ENCODE measurements at regions not wholly inside any gene's neighbourhood (a gene's known extent, or its start where the extent isn't known, plus 50 kb on each side); places are given as distances from the start of the nearest gene placed in this dataset.

DNA sequence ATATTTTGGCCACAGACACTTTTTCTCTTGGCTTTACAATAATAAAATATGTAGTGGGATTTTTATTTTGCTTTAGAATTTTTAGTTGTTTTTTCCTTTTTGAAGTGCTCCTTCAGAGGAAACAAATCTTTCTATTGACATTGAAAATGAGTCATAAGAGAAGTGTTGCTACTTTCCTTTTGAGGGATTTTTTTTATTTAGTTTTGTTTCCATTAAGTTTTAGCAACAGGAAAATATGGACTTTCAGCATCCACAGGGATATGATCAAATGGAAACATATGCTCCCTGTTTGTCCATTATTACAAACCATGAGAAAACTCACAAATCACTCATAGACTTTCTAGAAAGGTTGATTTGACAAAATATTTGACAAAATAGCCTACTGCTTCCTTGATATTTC, 65.3 kb upstream of the BMP2 start:
- Histone ChIP-seq H3K9me3 (no peaks in the 10 kb centered on the region), H2AFZ (ENCODE audit: low read depth) (no peak overlapping the region), H4K20me1 (ENCODE audit: insufficient read depth) (no peaks in the 10 kb centered on the region), H3K27me3 (ENCODE audit: insufficient read depth) (no peaks in the 10 kb centered on the region), H3K4me3 (ENCODE audit: low read depth in 2 of 2, low read length in 1 of 2) (no peak overlapping the region), H3K9ac (no peak overlapping the region), H3K27ac (ENCODE audit: low read depth in 2 of 2, low read length in 1 of 2) (no peak overlapping the region), H3K4me2 (no peak overlapping the region), H3F3A (replicated peaks; ENCODE audit: insufficient read depth) (peaks cover 6% of the 10 kb centered on the region), H3K4me1 (ENCODE audit: control insufficient read depth in 1 of 2, insufficient read depth in 2 of 2, low read depth in 1 of 2, low read length in 1 of 2) (0 out of 4 replicates have a peak, but pooled peaks cover 0 to 5% of the 10 kb centered on the region in 2 experiments), H3K36me3 (replicated peaks in 1 of 2; ENCODE audit: control insufficient read depth in 1 of 2, insufficient read depth in 2 of 2, low read length in 1 of 2) (no peaks in the 10 kb centered on the region), H3K79me2 (ENCODE audit: insufficient read depth) (no peaks in the 10 kb centered on the region), H3K9me2 (no peaks in the 10 kb centered on the region)
- ChIA-PET CTCF (no interaction called here), POLR2A (no interaction called here)
- DNase-seq = no peak
- TF ChIP-seq CHD2 (IDR thresholded peaks at IDR 0.05; ENCODE audit: low read length, partially characterized antibody) (no peak), EP300 (IDR thresholded peaks at IDR 0.05; ENCODE audit: borderline replicate concordance in 1 of 2, low read depth in 1 of 2, low read length in 1 of 2) (no peak), RXRA (IDR thresholded peaks at IDR 0.05; ENCODE audit: borderline replicate concordance, low read depth) (no peak), MXI1 (IDR thresholded peaks at IDR 0.05; ENCODE audit: low read depth, low read length) (no peak), RFX5 (IDR thresholded peaks at IDR 0.05; ENCODE audit: low read length) (no peak), FOXJ3 (CRISPR knock-in tag; IDR thresholded peaks at IDR 0.05) (no peak), FOSL2 (IDR thresholded peaks at IDR 0.05; ENCODE audit: borderline replicate concordance, low read depth) (no peak), ELF1 (IDR thresholded peaks at IDR 0.05) (no peak), YY1 (IDR thresholded peaks at IDR 0.05; ENCODE audit: low read depth) (no peak), NRF1 (IDR thresholded peaks at IDR 0.05; ENCODE audit: low read depth, low read length) (no peak)
- TF ChIP-seq, protein P1, sequence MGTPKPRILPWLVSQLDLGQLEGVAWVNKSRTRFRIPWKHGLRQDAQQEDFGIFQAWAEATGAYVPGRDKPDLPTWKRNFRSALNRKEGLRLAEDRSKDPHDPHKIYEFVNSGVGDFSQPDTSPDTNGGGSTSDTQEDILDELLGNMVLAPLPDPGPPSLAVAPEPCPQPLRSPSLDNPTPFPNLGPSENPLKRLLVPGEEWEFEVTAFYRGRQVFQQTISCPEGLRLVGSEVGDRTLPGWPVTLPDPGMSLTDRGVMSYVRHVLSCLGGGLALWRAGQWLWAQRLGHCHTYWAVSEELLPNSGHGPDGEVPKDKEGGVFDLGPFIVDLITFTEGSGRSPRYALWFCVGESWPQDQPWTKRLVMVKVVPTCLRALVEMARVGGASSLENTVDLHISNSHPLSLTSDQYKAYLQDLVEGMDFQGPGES (IDR thresholded peaks at IDR 0.05; ENCODE audit: low read depth, low read length) = no peak
- TF ChIP-seq, protein P2, sequence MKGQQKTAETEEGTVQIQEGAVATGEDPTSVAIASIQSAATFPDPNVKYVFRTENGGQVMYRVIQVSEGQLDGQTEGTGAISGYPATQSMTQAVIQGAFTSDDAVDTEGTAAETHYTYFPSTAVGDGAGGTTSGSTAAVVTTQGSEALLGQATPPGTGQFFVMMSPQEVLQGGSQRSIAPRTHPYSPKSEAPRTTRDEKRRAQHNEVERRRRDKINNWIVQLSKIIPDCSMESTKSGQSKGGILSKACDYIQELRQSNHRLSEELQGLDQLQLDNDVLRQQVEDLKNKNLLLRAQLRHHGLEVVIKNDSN (IDR thresholded peaks at IDR 0.05; ENCODE audit: borderline replicate concordance, low read depth) = no peak
- TF ChIP-seq, protein P3, sequence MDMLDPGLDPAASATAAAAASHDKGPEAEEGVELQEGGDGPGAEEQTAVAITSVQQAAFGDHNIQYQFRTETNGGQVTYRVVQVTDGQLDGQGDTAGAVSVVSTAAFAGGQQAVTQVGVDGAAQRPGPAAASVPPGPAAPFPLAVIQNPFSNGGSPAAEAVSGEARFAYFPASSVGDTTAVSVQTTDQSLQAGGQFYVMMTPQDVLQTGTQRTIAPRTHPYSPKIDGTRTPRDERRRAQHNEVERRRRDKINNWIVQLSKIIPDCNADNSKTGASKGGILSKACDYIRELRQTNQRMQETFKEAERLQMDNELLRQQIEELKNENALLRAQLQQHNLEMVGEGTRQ (IDR thresholded peaks at IDR 0.05; ENCODE audit: borderline replicate concordance, low read depth, low read length) = no peak
- TF ChIP-seq, protein P4, sequence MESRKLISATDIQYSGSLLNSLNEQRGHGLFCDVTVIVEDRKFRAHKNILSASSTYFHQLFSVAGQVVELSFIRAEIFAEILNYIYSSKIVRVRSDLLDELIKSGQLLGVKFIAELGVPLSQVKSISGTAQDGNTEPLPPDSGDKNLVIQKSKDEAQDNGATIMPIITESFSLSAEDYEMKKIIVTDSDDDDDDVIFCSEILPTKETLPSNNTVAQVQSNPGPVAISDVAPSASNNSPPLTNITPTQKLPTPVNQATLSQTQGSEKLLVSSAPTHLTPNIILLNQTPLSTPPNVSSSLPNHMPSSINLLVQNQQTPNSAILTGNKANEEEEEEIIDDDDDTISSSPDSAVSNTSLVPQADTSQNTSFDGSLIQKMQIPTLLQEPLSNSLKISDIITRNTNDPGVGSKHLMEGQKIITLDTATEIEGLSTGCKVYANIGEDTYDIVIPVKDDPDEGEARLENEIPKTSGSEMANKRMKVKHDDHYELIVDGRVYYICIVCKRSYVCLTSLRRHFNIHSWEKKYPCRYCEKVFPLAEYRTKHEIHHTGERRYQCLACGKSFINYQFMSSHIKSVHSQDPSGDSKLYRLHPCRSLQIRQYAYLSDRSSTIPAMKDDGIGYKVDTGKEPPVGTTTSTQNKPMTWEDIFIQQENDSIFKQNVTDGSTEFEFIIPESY (IDR thresholded peaks at IDR 0.05; ENCODE audit: borderline replicate concordance, low read depth) = no peak

Data from SK-N-SH (cell line).